ENCODE measurements at regions not wholly inside any gene's neighbourhood (a gene's known extent, or its start where the extent isn't known, plus 50 kb on each side); places are given as distances from the start of the nearest gene placed in this dataset.

DNA sequence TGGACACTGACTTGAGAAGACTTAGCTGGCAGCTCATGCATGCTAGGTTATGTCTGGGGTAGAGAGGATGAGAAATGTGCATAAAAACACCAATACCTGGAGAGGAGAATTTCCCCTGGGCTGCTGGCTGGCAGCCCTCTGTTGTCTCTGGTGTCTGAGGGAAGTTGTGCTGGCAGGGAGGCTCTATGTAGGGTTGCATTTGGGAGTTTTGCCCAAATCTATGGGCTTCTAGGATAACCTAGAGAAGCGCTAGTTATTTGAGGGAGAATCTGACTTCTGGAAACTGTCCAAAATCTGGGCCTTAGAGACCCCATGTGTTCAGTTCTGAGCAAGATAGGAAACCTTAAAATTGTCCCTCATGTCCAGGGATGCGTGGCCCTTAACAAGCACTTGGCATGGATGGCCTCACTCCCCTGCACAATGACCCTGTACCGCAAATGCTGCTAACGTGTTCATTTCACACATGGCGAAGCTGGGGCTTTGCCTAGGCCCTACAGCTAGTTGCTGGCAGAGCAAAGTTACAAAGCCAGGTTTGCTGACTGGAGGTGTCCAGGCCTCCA, 70.3 kb upstream of the ATP2B2 start:
- no peak overlapping the region for H3K27ac Mint-ChIP-seq

DNA sequence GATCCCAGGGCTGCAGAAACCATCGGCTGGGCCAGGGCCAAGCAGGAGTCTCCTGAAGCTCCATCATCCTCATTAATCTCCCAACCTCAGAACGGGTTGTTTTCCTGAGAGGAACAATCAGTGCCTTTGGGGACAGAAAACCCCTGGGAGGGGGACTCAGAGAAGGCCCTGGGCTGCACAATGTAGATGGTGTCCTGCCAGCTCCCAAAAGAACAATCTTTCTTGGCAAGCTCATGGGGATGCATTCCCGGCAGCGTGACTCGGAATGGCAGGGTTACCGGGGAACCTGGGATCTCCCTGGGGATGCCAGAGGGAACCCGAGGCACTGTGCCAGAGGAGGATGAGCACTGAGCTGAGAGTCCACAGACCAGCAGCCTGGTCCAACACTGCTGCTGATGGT, 72.1 kb upstream of the ATP2B2 start:
- H3K27ac Mint-ChIP-seq = no peak overlapping the region
- ATAC-seq (no peak), DNase-seq (no peak)
- no peaks in the 10 kb centered on the region for H3K36me3 Mint-ChIP-seq (ENCODE audit: low read depth)
- no peaks in the 10 kb centered on the region for H3K9me3 Mint-ChIP-seq
- peaks cover 10% of the 10 kb centered on the region for H3K27me3 Mint-ChIP-seq
- no peak overlapping the region for H3K4me3 Mint-ChIP-seq
- no peaks in the 10 kb centered on the region for H3K4me1 Mint-ChIP-seq

More for the DNA sequence above, 70.3 kb upstream of the ATP2B2 start:
- Mint-ChIP-seq H3K4me1 (no peaks in the 10 kb centered on the region), H3K9me3 (no peaks in the 10 kb centered on the region), H3K4me3 (no peak overlapping the region), H3K36me3 (ENCODE audit: low read depth) (no peaks in the 10 kb centered on the region), H3K27me3 (peaks cover 6% of the 10 kb centered on the region)
- ATAC-seq = no peak
- DNase-seq = no peak

DNA sequence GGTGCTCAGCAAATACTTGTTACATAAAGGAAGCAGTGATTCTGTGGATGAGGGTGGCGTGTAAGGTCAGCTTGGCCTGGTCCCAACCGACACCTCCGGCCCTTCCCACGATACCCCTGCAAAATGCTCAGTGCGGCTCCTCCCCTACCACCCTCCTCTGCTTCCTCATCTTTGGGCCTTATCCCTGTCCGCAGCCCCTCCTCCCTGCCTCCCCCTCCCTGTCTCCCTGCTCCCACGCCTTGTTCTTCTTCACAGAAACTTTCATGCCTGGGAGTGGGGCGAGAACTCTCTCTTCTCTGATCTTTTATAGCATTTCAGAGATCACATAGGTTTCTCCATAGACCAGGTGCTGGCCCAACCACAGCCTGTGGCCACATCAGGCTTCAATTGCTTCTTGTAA, 75.0 kb upstream of the ATP2B2 start:
- Mint-ChIP-seq H3K4me3 (no peak overlapping the region), H3K9me3 (no peaks in the 10 kb centered on the region), H3K4me1 (no peaks in the 10 kb centered on the region), H3K27ac (no peak overlapping the region), H3K36me3 (ENCODE audit: low read depth) (no peaks in the 10 kb centered on the region), H3K27me3 (peaks cover 16% of the 10 kb centered on the region)
- DNase-seq (no peak), ATAC-seq (no peak)

DNA sequence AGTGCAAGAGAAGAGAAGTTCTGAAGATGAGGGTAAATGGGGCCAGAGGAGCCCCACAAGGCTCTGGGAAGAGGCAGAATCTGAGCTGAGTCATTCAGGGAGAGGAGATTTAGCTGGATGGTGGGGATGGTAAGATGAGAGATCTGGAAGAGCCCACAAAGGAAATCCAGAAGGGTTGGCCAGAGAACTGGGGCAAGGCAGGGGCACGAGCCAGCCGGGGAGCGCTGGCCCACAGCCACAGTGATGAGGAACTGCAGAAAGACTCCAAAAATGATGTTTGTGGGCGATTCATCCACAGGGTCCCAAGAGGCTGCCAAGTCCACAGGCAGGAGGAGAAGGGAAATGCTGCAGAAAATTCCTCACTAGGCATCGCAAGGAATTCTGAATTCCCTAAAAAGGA, 75.9 kb upstream of the ATP2B2 start:
- Mint-ChIP-seq H3K4me1 (no peaks in the 10 kb centered on the region), H3K27me3 (peaks cover 23% of the 10 kb centered on the region), H3K4me3 (no peak overlapping the region), H3K36me3 (ENCODE audit: low read depth) (no peaks in the 10 kb centered on the region), H3K9me3 (no peaks in the 10 kb centered on the region), H3K27ac (no peak overlapping the region)
- DNase-seq (no peak), ATAC-seq (no peak)

DNA sequence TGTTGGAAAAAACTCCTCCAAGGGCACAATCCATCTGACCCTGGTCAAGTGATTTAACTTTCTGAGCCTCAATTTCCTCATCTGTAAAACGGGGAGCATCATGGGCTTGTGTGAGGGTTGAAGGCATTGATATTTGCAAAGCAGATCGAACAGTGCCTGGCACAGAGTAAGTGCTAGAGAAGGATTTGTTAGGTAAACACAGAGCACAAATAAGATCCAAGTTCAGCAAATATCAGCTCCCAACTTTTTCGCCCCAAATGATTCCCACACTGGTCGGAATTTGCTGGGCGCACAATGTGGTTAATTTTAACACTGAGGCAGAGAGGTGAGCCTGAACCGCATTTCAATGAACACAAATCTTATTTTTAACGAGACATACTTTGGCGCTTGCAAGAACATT, 76.3 kb upstream of the ATP2B2 start:
- Mint-ChIP-seq H3K27ac (no peak overlapping the region), H3K9me3 (no peaks in the 10 kb centered on the region), H3K36me3 (ENCODE audit: low read depth) (no peaks in the 10 kb centered on the region), H3K27me3 (peaks cover 23% of the 10 kb centered on the region), H3K4me3 (no peak overlapping the region), H3K4me1 (no peaks in the 10 kb centered on the region)
- DNase-seq (no peak), ATAC-seq (no peak)

DNA sequence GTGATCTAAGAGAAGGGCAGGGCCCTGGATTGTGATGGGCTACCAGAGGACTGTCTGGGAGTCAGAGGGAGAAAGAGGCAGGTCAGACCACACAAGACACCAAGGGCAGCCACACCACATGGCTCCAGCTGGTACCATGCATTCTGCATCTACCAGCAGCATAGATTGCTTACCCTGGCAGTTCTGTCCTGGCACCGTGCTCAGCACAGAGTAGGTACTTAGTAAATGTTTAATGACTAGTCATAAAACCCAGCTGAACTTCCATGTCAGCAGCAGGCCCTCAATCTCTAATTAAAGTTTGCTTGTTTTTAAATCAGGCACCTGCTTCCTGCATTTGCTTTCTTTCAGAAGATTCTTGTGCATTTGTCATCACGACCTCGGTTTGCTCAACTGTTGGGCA, 77.3 kb upstream of the ATP2B2 start:
- no peaks in the 10 kb centered on the region for H3K4me1 Mint-ChIP-seq
- no peak overlapping the region for H3K4me3 Mint-ChIP-seq
- no peak for ATAC-seq
- no peaks in the 10 kb centered on the region for H3K9me3 Mint-ChIP-seq
- H3K36me3 Mint-ChIP-seq (ENCODE audit: low read depth) = no peaks in the 10 kb centered on the region
- H3K27me3 Mint-ChIP-seq = peaks cover 23% of the 10 kb centered on the region
- DNase-seq = no peak
- H3K27ac Mint-ChIP-seq = no peak overlapping the region

DNA sequence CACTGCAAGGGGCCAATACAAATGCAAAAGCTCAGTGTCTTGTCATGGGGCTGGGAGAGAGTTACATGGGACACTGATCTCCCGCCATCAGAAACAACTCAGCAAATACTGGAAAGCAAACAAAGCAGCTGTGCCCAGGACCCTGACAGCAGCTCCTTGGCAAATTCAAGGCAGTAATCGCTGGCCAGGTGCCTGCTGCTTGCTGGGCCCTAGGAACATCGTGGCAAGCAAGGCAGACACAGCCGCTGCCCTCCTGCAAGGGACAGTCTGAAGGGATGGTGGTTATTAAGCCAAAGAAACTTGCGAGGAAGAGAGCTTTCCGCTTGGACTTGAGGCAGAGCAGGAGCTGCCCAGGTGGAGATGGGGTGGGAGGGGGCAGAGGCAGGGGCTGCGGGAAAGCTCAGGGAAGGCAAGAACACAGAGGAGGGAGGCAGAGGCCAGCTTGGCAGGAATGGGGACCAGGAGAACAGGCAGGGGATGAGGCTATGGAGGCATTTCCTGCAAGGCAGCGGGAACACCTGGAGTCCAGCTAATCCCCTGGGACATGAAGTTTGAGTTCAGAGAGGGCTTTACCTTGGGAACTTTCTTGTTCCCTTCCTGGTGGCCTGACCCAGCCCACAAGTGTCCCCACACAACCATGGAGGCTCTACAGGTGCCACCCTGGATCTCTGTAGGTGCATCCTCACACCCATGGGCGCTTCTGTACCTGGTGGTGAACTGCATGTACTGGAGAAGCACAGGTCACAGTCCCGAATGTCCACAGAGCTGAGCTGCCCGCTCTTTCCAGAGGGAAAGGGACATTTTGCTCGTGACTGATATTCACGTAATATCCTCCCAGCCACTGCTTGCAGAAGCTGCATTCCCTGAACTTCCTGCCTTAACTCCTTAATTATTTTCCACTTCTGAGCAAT, 78.7 kb upstream of the ATP2B2 start:
- Mint-ChIP-seq H3K9me3 (no peaks in the 10 kb centered on the region), H3K4me3 (no peak overlapping the region), H3K36me3 (ENCODE audit: low read depth) (no peaks in the 10 kb centered on the region), H3K27ac (no peak overlapping the region), H3K4me1 (no peaks in the 10 kb centered on the region), H3K27me3 (peaks cover 26% of the 10 kb centered on the region)
- DNase-seq (no peak), ATAC-seq (no peak)

DNA sequence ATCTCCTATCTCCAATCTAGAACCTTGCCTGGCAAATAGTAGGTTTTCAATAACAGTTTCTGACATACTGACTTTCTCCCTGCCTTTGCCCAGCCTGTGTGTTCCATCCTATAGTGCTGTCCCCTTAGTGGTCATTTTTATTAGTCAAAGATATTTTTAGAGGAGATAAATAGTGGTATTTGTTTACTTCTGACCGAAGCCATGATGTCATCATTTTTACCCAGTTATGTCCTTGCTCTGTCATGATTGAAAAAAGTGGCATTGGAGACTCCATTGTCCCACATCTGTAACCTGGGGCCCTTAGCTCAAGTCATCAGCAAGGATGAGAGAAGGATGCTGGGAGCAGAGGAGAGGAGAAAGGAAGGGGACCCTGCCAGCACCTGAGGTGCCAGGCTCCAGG, 80.6 kb upstream of the ATP2B2 start:
- Mint-ChIP-seq H3K9me3 (no peaks in the 10 kb centered on the region), H3K36me3 (ENCODE audit: low read depth) (no peaks in the 10 kb centered on the region), H3K4me3 (no peak overlapping the region), H3K4me1 (no peaks in the 10 kb centered on the region), H3K27me3 (peaks cover 26% of the 10 kb centered on the region), H3K27ac (no peak overlapping the region)
- ATAC-seq = no peak
- DNase-seq = no peak

DNA sequence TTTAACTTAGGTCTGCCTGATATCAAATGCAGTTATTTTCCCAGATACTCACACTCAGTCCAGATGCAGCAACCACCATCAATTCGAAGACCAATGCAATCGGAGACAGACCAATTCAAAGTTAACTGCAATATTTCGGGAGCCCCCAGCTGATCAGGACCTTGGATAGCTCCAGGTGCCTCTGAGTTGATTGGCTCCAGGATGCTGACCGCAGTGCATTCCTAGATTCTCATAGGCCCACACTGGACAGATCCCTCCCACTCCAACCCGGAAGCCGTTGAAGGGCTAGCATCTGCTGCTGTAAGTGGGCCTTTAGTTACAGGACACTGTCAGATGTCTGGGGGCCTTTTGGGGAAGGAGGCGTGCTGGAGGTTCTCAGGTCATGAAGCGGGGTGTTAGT, 89.5 kb upstream of the ATP2B2 start:
- no peaks in the 10 kb centered on the region for H3K4me1 Mint-ChIP-seq
- H3K9me3 Mint-ChIP-seq = no peaks in the 10 kb centered on the region
- no peak overlapping the region for H3K27ac Mint-ChIP-seq
- H3K36me3 Mint-ChIP-seq (ENCODE audit: low read depth) = no peaks in the 10 kb centered on the region
- ATAC-seq (peak; percentile 52), DNase-seq (peak; percentile 45)
- peaks cover 33% of the 10 kb centered on the region for H3K27me3 Mint-ChIP-seq
- no peak overlapping the region for H3K4me3 Mint-ChIP-seq

DNA sequence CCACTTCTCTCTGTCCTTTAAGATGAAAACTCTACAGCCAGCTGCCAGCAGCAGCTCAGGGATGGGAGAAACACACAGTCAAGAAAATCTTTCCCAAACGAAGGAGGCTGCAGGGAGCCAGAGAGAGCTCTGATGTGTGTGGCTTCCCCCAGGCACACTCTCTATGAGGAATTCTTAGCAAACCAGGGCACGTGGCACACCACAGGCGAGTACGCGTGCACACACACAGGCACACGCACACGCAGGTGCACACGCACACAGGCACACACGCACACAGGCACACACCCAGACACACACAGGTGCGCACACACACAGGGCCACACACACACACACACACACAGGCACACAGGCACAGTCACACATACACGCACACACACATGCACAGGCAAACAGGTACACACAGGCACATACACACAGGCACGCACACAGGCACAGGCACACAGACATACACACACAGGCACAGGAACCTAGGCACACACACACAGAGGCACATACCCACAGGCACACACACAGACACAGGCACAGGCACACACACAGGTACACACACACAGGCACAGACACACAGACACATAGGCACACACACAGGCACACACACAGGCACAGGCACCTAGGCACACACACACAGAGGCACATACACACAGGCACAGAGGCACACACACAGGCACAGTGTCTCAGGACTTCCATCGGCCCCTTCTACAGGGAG, 91.5 kb upstream of the ATP2B2 start:
- Mint-ChIP-seq H3K36me3 (ENCODE audit: low read depth) (no peaks in the 10 kb centered on the region), H3K4me3 (no peak overlapping the region), H3K4me1 (no peaks in the 10 kb centered on the region), H3K27me3 (peaks cover 29% of the 10 kb centered on the region), H3K9me3 (no peaks in the 10 kb centered on the region), H3K27ac (no peak overlapping the region)
- ATAC-seq (no peak), DNase-seq (no peak)

DNA sequence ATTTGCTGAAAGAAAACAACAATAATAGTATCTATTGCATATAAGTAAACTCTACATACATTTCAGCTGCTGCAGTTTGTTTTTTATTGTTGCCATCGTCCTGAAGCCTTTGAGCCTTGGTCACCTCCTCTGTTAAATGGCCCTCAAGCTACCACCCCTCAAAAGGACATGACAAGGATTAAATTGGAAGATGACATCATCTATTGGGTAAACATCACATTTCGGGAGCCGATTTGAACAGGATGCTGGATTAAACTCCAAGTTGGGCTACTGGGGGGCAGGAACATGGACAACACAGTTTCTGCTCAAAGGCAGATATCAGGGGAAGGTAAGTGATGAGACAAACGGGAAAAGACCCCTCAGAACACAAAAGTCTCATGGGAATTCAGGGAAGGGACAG, 92.3 kb upstream of the ATP2B2 start:
- Mint-ChIP-seq H3K4me1 (peaks cover 8% of the 10 kb centered on the region), H3K27ac (no peak overlapping the region), H3K36me3 (ENCODE audit: low read depth) (no peaks in the 10 kb centered on the region), H3K4me3 (no peak overlapping the region), H3K9me3 (no peaks in the 10 kb centered on the region), H3K27me3 (peaks cover 28% of the 10 kb centered on the region)
- ATAC-seq = no peak
- no peak for DNase-seq

DNA sequence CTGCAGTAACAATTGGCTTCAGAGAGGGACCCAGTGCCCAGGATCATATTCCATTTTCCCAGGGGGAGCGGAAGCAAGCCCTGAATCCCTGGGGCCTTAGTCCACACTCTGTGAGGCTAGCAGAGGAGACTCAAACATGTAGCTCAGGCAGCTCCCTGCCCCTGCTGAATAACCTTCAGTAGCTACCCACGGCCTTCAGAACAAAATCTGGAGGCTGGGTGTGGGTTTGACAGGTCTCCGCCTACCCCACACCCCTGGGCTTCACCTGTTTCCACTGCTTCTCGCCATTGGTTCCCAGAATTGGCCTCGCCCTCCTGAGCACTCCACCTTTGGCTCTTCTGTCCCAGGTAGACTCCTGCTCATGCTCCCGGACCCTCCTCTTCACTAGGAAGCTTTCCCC, 93.6 kb upstream of the ATP2B2 start:
- Mint-ChIP-seq H3K27me3 (peaks cover 33% of the 10 kb centered on the region), H3K36me3 (ENCODE audit: low read depth) (no peaks in the 10 kb centered on the region), H3K4me3 (no peak overlapping the region), H3K4me1 (peaks cover 21% of the 10 kb centered on the region), H3K27ac (no peak overlapping the region), H3K9me3 (no peaks in the 10 kb centered on the region)
- DNase-seq (no peak), ATAC-seq (no peak)

DNA sequence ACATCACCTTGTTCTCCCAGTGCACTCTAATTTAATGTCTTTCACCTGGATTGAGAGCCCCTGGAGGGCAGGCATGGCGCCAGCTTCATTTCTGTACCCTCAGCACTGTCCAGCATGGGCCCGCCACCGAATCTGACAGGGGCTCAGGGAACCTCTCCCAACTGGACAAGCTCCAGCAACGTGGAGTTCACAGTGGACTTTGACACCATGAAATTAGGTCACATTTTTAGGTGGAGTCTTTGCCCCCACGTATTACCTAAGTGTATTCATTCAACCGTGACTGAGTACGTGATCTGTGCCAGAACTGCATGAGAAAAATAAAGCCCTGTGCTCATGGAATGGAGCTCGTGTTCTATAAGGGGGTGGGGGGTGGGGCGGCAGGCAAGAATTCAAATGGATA, 94.1 kb upstream of the ATP2B2 start:
- H3K4me3 Mint-ChIP-seq = no peak overlapping the region
- H3K4me1 Mint-ChIP-seq = peaks cover 24% of the 10 kb centered on the region
- no peaks in the 10 kb centered on the region for H3K9me3 Mint-ChIP-seq
- ATAC-seq = no peak
- no peaks in the 10 kb centered on the region for H3K36me3 Mint-ChIP-seq (ENCODE audit: low read depth)
- no peak overlapping the region for H3K27ac Mint-ChIP-seq
- no peak for DNase-seq
- peaks cover 36% of the 10 kb centered on the region for H3K27me3 Mint-ChIP-seq

DNA sequence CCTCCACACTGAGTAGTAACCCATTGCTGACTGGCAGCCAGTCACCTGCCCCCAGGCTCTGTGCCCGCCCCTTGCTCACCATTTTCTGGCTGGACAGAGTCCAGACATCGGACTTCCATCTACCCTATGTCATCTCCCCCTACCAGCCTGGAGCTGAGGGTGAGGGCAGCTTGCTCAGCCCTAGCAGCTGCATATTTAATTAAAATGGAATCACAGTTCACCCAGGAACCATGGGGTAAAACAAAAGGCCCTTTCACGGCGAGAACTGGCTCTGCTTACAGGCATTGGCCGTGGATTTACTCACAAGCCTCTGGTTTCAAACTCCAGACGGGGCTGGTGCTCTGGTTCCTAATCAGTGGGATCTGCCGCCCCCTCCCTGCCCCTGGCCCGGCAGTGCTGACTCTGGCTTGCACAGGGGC, 94.9 kb upstream of the ATP2B2 start:
- DNase-seq (no peak), ATAC-seq (no peak)
- H3K4me3 Mint-ChIP-seq = no peak overlapping the region

DNA sequence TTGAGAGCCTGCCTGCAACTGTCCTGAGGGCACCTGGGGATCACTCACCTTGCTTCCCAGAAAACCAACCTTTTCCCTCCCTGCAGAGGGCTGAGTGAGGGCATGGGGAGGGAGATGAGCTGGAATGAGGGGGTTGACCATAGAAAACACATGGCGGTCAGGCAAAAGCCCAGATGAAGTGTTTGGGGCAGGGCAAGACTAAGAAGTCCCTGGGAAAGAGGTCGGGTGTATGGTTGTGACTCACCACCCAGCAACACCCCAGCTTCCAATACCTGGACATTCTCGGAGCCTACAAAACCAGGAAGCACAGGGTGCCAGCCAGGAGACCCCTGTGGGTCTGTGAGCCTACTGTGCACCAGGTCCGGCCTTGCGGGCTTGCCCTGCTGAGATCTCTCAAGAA, 95.3 kb upstream of the ATP2B2 start:
- no peak for DNase-seq
- H3K4me1 Mint-ChIP-seq = peaks cover 27% of the 10 kb centered on the region
- no peaks in the 10 kb centered on the region for H3K9me3 Mint-ChIP-seq
- no peaks in the 10 kb centered on the region for H3K36me3 Mint-ChIP-seq (ENCODE audit: low read depth)
- H3K4me3 Mint-ChIP-seq = no peak overlapping the region
- no peak overlapping the region for H3K27ac Mint-ChIP-seq
- H3K27me3 Mint-ChIP-seq = peaks cover 34% of the 10 kb centered on the region
- ATAC-seq = no peak

More for the DNA sequence above, 94.9 kb upstream of the ATP2B2 start:
- peaks cover 27% of the 10 kb centered on the region for H3K4me1 Mint-ChIP-seq
- no peaks in the 10 kb centered on the region for H3K9me3 Mint-ChIP-seq
- no peaks in the 10 kb centered on the region for H3K36me3 Mint-ChIP-seq (ENCODE audit: low read depth)
- peaks cover 35% of the 10 kb centered on the region for H3K27me3 Mint-ChIP-seq
- H3K27ac Mint-ChIP-seq = no peak overlapping the region
